LNCAP (cell line): ENCODE measurements at regions not wholly inside any gene's neighbourhood (a gene's known extent, or its start where the extent isn't known, plus 50 kb on each side); places are given as distances from the start of the nearest gene placed in this dataset.

ENCODE experiments used
- TF ChIP-seq, protein P1 (sequence below): fragments of 450-650 bp; IDR thresholded peaks from 2 replicates; pipeline ENCODE4 v1.5.1; 2017; ENCODE audit warnings: mild to moderate bottlenecking

DNA sequence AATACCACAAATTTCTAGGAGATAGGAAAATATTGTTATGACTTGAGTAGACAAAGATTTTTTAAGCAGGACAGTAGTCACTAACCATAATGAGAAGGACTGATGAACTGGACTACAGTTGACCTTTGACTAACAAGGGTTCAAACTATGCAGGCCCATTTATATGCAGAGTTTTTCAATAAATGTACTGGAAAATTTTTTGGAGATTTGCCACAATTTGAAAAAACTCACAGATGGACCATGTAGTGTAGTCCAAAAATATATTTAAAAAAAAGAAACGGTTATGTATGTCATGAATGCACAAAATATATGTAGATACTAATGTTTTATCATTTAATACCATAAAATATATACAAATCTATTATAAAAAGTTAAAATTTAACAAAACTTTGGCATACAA lies 151.8 kb downstream of the LRRN1 start:
- TF ChIP-seq, protein P1, sequence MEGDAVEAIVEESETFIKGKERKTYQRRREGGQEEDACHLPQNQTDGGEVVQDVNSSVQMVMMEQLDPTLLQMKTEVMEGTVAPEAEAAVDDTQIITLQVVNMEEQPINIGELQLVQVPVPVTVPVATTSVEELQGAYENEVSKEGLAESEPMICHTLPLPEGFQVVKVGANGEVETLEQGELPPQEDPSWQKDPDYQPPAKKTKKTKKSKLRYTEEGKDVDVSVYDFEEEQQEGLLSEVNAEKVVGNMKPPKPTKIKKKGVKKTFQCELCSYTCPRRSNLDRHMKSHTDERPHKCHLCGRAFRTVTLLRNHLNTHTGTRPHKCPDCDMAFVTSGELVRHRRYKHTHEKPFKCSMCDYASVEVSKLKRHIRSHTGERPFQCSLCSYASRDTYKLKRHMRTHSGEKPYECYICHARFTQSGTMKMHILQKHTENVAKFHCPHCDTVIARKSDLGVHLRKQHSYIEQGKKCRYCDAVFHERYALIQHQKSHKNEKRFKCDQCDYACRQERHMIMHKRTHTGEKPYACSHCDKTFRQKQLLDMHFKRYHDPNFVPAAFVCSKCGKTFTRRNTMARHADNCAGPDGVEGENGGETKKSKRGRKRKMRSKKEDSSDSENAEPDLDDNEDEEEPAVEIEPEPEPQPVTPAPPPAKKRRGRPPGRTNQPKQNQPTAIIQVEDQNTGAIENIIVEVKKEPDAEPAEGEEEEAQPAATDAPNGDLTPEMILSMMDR = no peak

DNA sequence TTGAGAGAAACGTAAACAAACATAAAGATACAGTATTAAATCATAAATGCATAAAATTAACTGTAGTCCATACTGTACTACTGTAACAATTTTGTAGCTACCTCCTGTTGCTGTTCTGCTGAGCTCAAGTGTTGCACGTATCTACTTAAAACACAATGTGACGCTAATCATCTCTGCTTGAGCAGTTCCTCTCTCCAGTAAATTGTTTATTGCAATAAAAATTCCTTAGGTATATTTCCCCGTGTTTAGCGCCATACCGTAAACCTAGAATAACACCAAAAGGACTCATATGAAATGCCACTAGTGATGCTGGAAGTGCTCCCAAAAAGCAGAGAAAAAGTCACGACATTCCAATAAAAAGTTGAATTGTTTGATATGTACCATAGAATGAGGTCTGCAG lies 152.3 kb downstream of the LRRN1 start:
- TF ChIP-seq, protein P1 = no peak

DNA sequence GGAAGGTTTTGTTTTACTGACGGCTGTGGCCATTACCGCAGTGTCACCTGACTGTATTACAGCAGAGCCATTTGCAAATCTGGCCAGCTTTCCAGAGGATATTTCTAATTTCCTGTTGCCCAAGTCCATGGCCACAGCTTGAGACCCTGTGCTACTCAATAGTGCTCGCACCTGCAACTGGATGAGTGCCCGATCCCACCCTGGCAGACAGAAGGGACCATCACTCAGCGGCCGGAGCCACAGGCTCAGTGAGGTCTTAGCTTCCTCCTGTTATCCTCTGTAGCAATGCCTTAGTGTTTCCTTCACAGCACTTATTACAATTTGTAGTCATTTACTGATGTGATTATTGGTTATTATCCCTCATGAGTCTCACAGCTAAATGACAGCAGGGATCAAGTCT lies 184.8 kb downstream of the LRRN1 start:
- TF ChIP-seq, protein P1 = no peak

DNA sequence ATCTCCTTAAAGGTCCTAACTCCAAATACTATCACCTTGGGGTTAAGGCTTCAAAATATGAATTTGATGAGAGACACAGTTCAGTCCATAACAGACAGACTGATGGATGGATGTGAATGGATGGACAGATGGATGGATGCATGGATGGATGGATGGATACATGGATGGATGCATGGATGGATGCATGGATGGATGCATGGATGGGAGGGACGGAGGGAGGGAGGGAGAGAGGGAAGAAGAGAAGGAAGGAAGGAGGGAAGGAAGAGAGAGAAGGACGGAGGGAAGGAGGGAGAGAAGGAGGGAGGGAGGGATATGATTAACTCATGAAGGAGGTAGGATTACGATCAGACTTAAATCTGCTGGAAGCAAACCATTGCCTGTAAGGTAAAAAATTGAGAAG lies 192.4 kb downstream of the LRRN1 start:
- TF ChIP-seq, protein P1 = no peak

DNA sequence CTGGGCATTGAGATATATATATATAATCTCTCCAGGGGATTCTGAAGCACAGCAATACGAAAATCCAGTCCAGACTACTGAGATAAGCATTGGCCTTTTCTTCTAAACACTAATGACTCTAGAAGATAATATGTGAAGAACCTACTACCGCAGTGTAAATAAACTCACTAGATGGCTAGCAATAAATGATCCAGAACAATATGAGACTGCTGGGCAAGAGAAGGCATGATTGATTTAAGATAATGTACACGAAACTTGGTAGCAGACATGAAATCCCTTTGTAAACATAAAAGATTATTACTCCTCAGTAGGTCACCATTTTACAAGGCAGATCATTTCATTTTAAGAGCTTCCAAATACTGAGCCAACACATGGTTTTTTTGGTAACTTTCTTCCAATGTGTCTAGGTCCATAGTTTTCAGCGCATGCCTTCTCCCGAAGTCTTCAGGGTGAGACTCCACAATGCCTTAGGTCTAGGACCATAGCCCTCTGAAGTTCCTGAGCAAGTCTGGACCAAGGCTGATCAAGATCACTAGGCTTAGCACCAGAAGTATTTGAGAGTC lies 193.2 kb downstream of the LRRN1 start:
- TF ChIP-seq, protein P1 = no peak

DNA sequence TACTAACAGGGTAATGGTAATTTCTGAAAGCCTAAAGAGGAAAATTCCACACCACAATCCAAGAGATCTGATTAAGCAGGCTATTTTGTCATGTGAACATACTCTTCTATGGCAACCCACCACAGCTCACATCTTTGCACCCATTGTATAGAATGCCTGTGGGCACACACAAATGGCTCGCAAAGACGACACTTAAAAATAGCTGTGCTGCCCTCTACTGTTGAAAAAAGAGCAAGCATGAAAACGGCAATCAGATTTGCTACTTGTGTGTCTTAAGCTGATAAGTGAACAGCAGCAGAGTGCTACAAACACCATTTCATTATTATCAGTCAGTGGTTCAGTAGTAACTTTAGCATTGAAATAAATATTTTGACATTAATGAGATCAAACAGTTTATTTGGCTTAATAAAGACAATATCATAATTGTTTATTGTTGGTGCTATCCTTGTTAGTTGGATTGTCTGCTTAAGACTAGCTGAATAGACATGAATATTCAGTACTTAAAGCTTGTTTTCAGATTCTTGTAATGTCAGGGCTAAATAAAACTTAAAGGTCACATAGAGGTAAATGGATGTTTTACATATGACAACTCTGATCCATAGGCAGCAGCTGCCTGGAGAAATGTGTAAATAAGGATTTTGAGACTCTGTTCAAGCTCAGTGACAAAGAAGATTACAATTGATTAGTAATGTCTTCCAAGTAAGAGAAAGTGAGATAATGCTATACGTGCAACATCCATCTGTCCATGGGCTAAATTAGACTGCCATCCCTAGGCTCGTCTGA lies 199.1 kb downstream of the LRRN1 start:
- TF ChIP-seq, protein P1 = peak; percentile 82

DNA sequence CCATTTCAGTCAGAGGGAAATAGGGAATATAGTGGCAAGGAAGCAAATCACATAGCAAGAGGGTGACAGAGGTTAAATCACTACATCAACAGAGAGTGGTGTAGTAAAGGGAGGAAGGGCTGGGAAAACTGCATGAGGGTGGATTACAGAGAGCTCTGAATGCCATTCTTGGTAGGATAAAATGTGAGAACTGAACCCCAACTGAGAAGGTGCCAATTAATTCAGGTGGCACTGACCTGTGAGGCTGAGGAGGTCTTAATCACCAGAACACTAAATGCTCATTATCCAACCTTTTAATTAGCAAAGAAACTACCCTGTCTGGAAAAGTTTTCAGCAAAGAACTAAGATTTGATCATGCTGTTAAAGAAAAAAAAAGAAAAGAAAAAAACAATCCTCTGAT lies 202.7 kb downstream of the LRRN1 start:
- TF ChIP-seq, protein P1 = no peak
